Fibroblast of lung (primary cell): ENCODE measurements at regions not wholly inside any gene's neighbourhood (a gene's known extent, or its start where the extent isn't known, plus 50 kb on each side); places are given as distances from the start of the nearest gene placed in this dataset.

Experiments used
- DNase-seq, 2 donors: peaks; one replicate each; pipeline versions ENCODE4 v3.0.0 to v3.0.0-alpha.2; 2010; ENCODE audit warnings: low read depth in 2 of 2
- H2AFZ ChIP-seq: 2 replicates; pipeline ENCODE4 v1.5.1; 2012; ENCODE audit warnings: low read length, control low read depth, inconsistent platforms
- H3K27ac ChIP-seq: 2 replicates; pipeline ENCODE4 v1.5.1; 2011; ENCODE audit warnings: low read length, control low read depth; ENCODE audit not compliant: insufficient read depth
- H3K27me3 ChIP-seq: 2 replicates; pipeline ENCODE4 v1.5.1; 2011; ENCODE audit warnings: mild to moderate bottlenecking, low read length; ENCODE audit not compliant: control insufficient read depth, insufficient read depth
- H3K36me3 ChIP-seq: 2 replicates; pipeline ENCODE4 v1.5.1; 2011; ENCODE audit warnings: low read length; ENCODE audit not compliant: control insufficient read depth, insufficient read depth
- H3K4me1 ChIP-seq: 2 replicates; pipeline ENCODE4 v1.5.1; 2011; ENCODE audit warnings: low read length; ENCODE audit not compliant: control insufficient read depth, insufficient read depth; ENCODE audit errors: extremely low read depth
- H3K4me2 ChIP-seq: 2 replicates; pipeline ENCODE4 v1.5.1; 2011; ENCODE audit warnings: low read length, control low read depth; ENCODE audit not compliant: insufficient read depth; ENCODE audit errors: extremely low read depth
- H3K4me3 ChIP-seq, 4 experiments: fragments of 200-600 bp in 1 of 4; sonication (generic) in 1 of 4; replicated peaks in 1 of 4; 2 replicates each; pipeline ENCODE4 v1.5.1; 2011 to 2016; ENCODE audit warnings: low read length in 4 of 4, low read depth in 3 of 4, mild to moderate bottlenecking in 3 of 4, control low read depth in 2 of 4, inconsistent platforms in 1 of 4, mixed read lengths in 1 of 4; ENCODE audit not compliant: insufficient read depth in 1 of 4; ENCODE audit errors: control extremely low read depth in 1 of 4
- H3K79me2 ChIP-seq: 2 replicates; pipeline ENCODE4 v1.5.1; 2012; ENCODE audit warnings: mild to moderate bottlenecking, low read length, inconsistent platforms; ENCODE audit not compliant: control insufficient read depth, insufficient read depth
- H3K9ac ChIP-seq: 2 replicates; pipeline ENCODE4 v1.5.1; 2011; ENCODE audit warnings: mild to moderate bottlenecking, low read length, control low read depth; ENCODE audit not compliant: insufficient read depth
- H3K9me3 ChIP-seq: 2 replicates; pipeline ENCODE4 v1.5.1; 2012; ENCODE audit warnings: low read depth, low read length; ENCODE audit not compliant: control insufficient read depth, insufficient read depth
- H4K20me1 ChIP-seq: 2 replicates; pipeline ENCODE4 v1.5.1; 2011; ENCODE audit warnings: low read length; ENCODE audit not compliant: control insufficient read depth, insufficient read depth; ENCODE audit errors: extremely low read depth
- EZH2 ChIP-seq: IDR thresholded peaks from 2 replicates; pipeline ENCODE4 v1.5.1; 2012; ENCODE audit warnings: low read length, control low read depth, mild to moderate bottlenecking; ENCODE audit errors: missing control alignments
- TF ChIP-seq, protein P1 (sequence below), 2 donors: IDR thresholded peaks in 1 of 2; conservative IDR thresholded peaks in 1 of 2; 1 replicate in 1 of 2; 2 replicates in 1 of 2; pipeline ENCODE4 v1.5.1; 2011 to 2012; ENCODE audit warnings: low read length in 2 of 2, control low read depth in 1 of 2, inconsistent platforms in 1 of 2, low read depth in 1 of 2, mild to moderate bottlenecking in 1 of 2

GRCh38 chr13:62682788-62683187 is 1267.1 kb upstream of the PCDH20 start:
- no peaks in the 10 kb centered on the region for H3K4me1 ChIP-seq
- TF ChIP-seq, protein P1, sequence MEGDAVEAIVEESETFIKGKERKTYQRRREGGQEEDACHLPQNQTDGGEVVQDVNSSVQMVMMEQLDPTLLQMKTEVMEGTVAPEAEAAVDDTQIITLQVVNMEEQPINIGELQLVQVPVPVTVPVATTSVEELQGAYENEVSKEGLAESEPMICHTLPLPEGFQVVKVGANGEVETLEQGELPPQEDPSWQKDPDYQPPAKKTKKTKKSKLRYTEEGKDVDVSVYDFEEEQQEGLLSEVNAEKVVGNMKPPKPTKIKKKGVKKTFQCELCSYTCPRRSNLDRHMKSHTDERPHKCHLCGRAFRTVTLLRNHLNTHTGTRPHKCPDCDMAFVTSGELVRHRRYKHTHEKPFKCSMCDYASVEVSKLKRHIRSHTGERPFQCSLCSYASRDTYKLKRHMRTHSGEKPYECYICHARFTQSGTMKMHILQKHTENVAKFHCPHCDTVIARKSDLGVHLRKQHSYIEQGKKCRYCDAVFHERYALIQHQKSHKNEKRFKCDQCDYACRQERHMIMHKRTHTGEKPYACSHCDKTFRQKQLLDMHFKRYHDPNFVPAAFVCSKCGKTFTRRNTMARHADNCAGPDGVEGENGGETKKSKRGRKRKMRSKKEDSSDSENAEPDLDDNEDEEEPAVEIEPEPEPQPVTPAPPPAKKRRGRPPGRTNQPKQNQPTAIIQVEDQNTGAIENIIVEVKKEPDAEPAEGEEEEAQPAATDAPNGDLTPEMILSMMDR (conservative IDR thresholded peaks at IDR 0.05 in 1 of 2, IDR thresholded peaks at IDR 0.05 in 1 of 2; ENCODE audit: low read depth in 1 of 2, low read length in 2 of 2) = no peak
- TF ChIP-seq EZH2 = no peak
- no peaks in the 10 kb centered on the region for H3K79me2 ChIP-seq

DNA sequence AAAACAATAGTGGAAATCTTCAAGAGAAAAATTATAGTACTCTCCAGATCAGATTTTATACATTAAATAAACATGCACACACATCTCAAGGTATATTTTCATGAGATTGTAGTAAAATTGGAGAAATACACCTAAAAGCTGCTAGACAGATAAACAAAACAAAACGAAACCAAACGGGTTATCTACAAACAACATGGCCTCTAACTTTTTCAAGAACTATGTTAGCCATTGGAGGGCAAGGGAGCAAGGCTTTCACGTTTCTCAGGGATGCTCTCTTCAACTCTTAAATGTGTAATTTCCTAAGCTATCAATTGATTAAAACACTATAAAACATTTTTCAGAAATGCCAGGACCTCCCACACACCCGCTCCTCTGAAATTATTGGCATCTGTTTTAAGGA is 1262.4 kb upstream of the PCDH20 start:
- DNase-seq = peak in 1 of 2 donors; percentile 7
- Histone ChIP-seq H2AFZ (no peak overlapping the region), H3K27me3 (no peaks in the 10 kb centered on the region), H3K9me3 (no peaks in the 10 kb centered on the region), H3K4me2 (no peak overlapping the region), H3K36me3 (no peaks in the 10 kb centered on the region), H3K4me1 (no peaks in the 10 kb centered on the region), H3K79me2 (no peaks in the 10 kb centered on the region), H3K9ac (no peak overlapping the region), H4K20me1 (no peaks in the 10 kb centered on the region), H3K4me3 (peak overlapping the region in 1 of 4 experiments; percentile 14), H3K27ac (no peak overlapping the region)
- no peak for TF ChIP-seq EZH2
- TF ChIP-seq, protein P1 (conservative IDR thresholded peaks at IDR 0.05 in 1 of 2, IDR thresholded peaks at IDR 0.05 in 1 of 2; ENCODE audit: low read depth in 1 of 2, low read length in 2 of 2) = no peak

More at GRCh38 chr13:62682788-62683187, 1267.1 kb upstream of the PCDH20 start:
- Histone ChIP-seq H3K27me3 (no peaks in the 10 kb centered on the region), H3K36me3 (no peaks in the 10 kb centered on the region), H3K9ac (no peak overlapping the region), H2AFZ (no peak overlapping the region), H3K27ac (no peak overlapping the region), H3K9me3 (no peaks in the 10 kb centered on the region), H4K20me1 (no peaks in the 10 kb centered on the region), H3K4me3 (no peak overlapping the region), H3K4me2 (no peak overlapping the region)
- DNase-seq = peak in 1 of 2 donors; percentile 6

DNA sequence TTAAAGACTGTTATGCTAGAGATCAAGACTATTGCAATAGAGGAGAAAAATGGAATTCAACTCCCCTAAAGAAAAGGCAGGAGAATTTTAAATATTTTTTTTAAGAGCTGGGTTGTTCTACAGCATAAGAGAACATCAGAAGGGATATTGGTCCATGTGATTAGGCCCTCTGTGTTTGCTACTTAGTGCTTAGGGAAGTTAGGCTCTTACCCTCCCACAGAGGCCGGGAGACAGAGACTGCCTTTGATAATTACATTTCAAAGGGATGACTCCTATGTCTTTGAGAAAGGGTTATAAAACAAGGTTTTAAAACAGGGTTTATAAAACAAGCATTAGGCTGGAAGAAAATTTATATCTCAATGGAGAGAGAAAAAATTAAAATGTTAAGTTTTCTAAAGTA is 1248.1 kb upstream of the PCDH20 start:
- no peaks in the 10 kb centered on the region for H3K4me1 ChIP-seq
- no peaks in the 10 kb centered on the region for H3K27me3 ChIP-seq
- H3K36me3 ChIP-seq = no peaks in the 10 kb centered on the region
- H2AFZ ChIP-seq = no peak overlapping the region
- H3K4me2 ChIP-seq = no peak overlapping the region
- no peak overlapping the region for H3K27ac ChIP-seq
- TF ChIP-seq EZH2 = no peak
- TF ChIP-seq, protein P1 (conservative IDR thresholded peaks at IDR 0.05 in 1 of 2, IDR thresholded peaks at IDR 0.05 in 1 of 2; ENCODE audit: low read depth in 1 of 2, low read length in 2 of 2) = no peak
- no peak for DNase-seq
- no peak overlapping the region for H3K9ac ChIP-seq
- H3K9me3 ChIP-seq = no peaks in the 10 kb centered on the region
- no peaks in the 10 kb centered on the region for H4K20me1 ChIP-seq
- no peak overlapping the region for H3K4me3 ChIP-seq
- no peaks in the 10 kb centered on the region for H3K79me2 ChIP-seq
